ENCODE measurements at regions not wholly inside any gene's neighbourhood (a gene's known extent, or its start where the extent isn't known, plus 50 kb on each side); places are given as distances from the start of the nearest gene placed in this dataset.
"Not testable (repeated sequence)": the region's sequence is repeated elsewhere in the genome, so short reads cannot be mapped to it uniquely, and the experiment has no call there.

DNA sequence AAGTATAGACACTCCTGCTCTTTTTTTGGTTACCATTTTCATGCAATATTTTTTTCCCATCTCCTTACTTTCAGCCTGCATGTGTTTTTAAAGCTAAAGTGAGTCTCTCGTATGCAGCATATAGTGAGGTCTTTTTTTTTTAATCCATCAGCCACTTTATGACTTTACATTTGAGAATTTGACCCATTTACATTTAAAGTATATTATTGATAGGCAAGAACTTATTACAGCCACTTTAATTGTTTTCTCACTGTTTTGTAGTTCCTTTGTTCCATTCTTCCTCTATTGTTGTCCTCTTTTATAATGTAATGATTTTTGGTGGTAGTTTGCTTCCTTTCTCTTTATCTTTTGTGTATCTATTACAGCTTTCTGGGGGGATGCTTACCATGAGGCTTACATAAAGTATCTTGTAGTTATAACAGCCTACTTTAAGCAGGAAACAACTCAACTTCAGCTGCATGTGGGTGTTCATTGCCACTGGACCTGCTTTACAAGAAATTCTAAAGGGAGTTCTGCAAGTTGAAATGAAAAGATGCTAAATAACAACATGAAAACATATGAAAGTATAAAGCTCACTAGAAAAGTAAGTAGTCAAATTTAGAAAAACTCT, 71.8 kb downstream of the TNFAIP3 start:
- peaks cover 21% of the 10 kb centered on the region for H3K9me3 Mint-ChIP-seq
- H3K36me3 Mint-ChIP-seq (ENCODE audit: low read depth) = peaks cover 3% of the 10 kb centered on the region
- H3K4me3 Mint-ChIP-seq = no peak overlapping the region
- no peak overlapping the region for H3K27ac Mint-ChIP-seq
- H3K9ac ChIP-seq (ENCODE audit: extremely low read depth, low read length, poor library complexity, severe bottlenecking) = no peak overlapping the region
- no peaks in the 10 kb centered on the region for H3K4me1 Mint-ChIP-seq
- no peaks in the 10 kb centered on the region for H3K27me3 ChIP-seq (ENCODE audit: control insufficient read depth, insufficient read depth, low read length, poor library complexity, severe bottlenecking)
- H3K4me1 ChIP-seq (ENCODE audit: control insufficient read depth, insufficient read depth, low read length) = no peaks in the 10 kb centered on the region
- H3K27me3 Mint-ChIP-seq (ENCODE audit: insufficient read depth) = no peaks in the 10 kb centered on the region
- H3K9me3 ChIP-seq (ENCODE audit: control insufficient read depth, low read length) = peaks cover 19% of the 10 kb centered on the region
- H3K36me3 ChIP-seq (ENCODE audit: control insufficient read depth, insufficient read depth, low read length) = no peaks in the 10 kb centered on the region
- WGBS, 2 experiments (ENCODE audit: insufficient coverage in 1 of 2, insufficient read length in 1 of 2) = no CpG with 5 or more reads among the region's 1 CpG
- TF ChIP-seq, protein P1, sequence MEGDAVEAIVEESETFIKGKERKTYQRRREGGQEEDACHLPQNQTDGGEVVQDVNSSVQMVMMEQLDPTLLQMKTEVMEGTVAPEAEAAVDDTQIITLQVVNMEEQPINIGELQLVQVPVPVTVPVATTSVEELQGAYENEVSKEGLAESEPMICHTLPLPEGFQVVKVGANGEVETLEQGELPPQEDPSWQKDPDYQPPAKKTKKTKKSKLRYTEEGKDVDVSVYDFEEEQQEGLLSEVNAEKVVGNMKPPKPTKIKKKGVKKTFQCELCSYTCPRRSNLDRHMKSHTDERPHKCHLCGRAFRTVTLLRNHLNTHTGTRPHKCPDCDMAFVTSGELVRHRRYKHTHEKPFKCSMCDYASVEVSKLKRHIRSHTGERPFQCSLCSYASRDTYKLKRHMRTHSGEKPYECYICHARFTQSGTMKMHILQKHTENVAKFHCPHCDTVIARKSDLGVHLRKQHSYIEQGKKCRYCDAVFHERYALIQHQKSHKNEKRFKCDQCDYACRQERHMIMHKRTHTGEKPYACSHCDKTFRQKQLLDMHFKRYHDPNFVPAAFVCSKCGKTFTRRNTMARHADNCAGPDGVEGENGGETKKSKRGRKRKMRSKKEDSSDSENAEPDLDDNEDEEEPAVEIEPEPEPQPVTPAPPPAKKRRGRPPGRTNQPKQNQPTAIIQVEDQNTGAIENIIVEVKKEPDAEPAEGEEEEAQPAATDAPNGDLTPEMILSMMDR (conservative IDR thresholded peaks at IDR 0.05) = no peak
- DNase-seq = no peak
- no peak overlapping the region for H3K27ac ChIP-seq (ENCODE audit: low read depth, low read length)
- no peak overlapping the region for H3K4me3 ChIP-seq (ENCODE audit: low read length)

DNA sequence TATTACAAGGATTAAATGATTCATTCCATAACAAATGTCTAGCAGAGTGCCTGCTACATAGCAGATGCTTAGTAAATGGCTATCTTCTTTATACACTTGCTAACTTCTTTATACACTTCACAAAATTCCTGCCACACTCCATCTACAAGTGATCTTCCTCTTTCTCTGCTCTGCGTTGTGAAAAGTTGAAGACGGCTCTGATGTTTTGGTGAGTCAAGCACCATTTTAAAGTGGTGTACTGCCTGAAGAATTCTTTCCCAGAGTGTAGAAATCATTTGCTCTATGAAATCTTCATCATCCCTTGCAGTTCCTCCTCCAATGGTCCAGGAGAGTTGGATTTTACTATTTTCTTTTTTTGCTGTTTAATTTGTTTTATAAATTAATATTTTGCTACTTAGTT, 74.9 kb downstream of the TNFAIP3 start:
- Histone ChIP-seq H3K27ac (ENCODE audit: low read depth, low read length) (no peak overlapping the region), H3K9ac (ENCODE audit: extremely low read depth, low read length, poor library complexity, severe bottlenecking) (no peak overlapping the region), H3K27me3 (ENCODE audit: control insufficient read depth, insufficient read depth, low read length, poor library complexity, severe bottlenecking) (no peaks in the 10 kb centered on the region), H3K4me3 (ENCODE audit: low read length) (no peak overlapping the region), H3K4me1 (ENCODE audit: control insufficient read depth, insufficient read depth, low read length) (no peaks in the 10 kb centered on the region), H3K9me3 (ENCODE audit: control insufficient read depth, low read length) (peaks cover 7% of the 10 kb centered on the region), H3K36me3 (ENCODE audit: control insufficient read depth, insufficient read depth, low read length) (no peaks in the 10 kb centered on the region)
- Mint-ChIP-seq H3K9me3 (peaks cover 14% of the 10 kb centered on the region), H3K27me3 (ENCODE audit: insufficient read depth) (no peaks in the 10 kb centered on the region), H3K4me1 (no peaks in the 10 kb centered on the region), H3K27ac (no peak overlapping the region), H3K4me3 (no peak overlapping the region), H3K36me3 (ENCODE audit: low read depth) (no peaks in the 10 kb centered on the region)
- TF ChIP-seq, protein P1 (conservative IDR thresholded peaks at IDR 0.05) = no peak
- no peak for DNase-seq
- WGBS, 2 experiments (ENCODE audit: insufficient coverage in 1 of 2, insufficient read length in 1 of 2) = 69 to 92% methylated on average over 2 of the region's 2 CpGs

DNA sequence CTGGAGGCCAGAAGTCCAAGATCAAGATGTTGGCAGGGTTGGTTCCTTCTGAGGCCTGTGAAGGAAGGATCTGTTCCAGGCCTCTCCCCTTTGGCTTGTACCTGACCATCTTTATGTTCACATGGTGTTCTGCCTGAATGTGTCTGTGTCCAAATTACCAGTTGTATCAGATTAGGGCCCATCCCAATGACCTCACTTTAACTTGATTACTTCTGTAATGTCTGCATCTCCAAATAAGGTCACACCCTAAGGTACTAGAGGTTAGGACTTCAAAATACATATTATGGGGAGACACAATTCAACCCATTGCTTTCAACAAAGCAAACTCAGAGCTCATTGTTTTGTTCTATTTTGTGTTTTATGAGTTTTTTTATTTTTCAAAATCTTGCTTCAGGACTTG, 75.7 kb downstream of the TNFAIP3 start:
- peaks cover 11% of the 10 kb centered on the region for H3K9me3 Mint-ChIP-seq
- Histone ChIP-seq H3K4me3 (ENCODE audit: low read length) (no peak overlapping the region), H3K36me3 (ENCODE audit: control insufficient read depth, insufficient read depth, low read length) (no peaks in the 10 kb centered on the region), H3K27ac (ENCODE audit: low read depth, low read length) (no peak overlapping the region), H3K27me3 (ENCODE audit: control insufficient read depth, insufficient read depth, low read length, poor library complexity, severe bottlenecking) (no peaks in the 10 kb centered on the region), H3K9me3 (ENCODE audit: control insufficient read depth, low read length) (peaks cover 7% of the 10 kb centered on the region), H3K4me1 (ENCODE audit: control insufficient read depth, insufficient read depth, low read length) (no peaks in the 10 kb centered on the region), H3K9ac (ENCODE audit: extremely low read depth, low read length, poor library complexity, severe bottlenecking) (no peak overlapping the region)
- H3K27ac Mint-ChIP-seq = no peak overlapping the region
- H3K27me3 Mint-ChIP-seq (ENCODE audit: insufficient read depth) = no peaks in the 10 kb centered on the region
- no peaks in the 10 kb centered on the region for H3K4me1 Mint-ChIP-seq
- DNase-seq = no peak
- no peak overlapping the region for H3K4me3 Mint-ChIP-seq
- TF ChIP-seq, protein P1 (conservative IDR thresholded peaks at IDR 0.05) = no peak
- H3K36me3 Mint-ChIP-seq (ENCODE audit: low read depth) = no peaks in the 10 kb centered on the region

DNA sequence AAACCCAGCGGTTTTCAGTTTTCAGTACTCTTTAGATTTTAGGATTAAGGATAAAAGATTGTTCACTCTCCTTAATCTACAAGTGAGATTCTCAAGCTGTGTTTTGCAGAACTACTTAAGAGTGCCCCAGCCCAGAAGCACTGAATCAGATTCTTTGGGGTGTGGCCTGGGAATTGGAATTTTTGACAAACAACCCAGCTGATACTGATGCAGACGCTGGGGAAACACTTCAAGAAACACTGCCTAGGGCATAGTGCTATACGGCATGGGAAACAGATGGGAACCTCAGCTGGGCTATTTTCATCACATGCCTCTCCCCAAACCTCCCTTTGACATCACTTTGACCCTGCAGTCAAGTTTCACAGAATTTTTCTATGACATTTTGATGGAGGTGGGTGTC, 77.3 kb downstream of the TNFAIP3 start:
- not testable (repeated sequence) for H3K9ac ChIP-seq (ENCODE audit: extremely low read depth, low read length, poor library complexity, severe bottlenecking); H3K4me3 ChIP-seq (ENCODE audit: low read length); H3K27ac ChIP-seq (ENCODE audit: low read depth, low read length); H3K27ac Mint-ChIP-seq; H3K27me3 Mint-ChIP-seq (ENCODE audit: insufficient read depth); H3K36me3 Mint-ChIP-seq (ENCODE audit: low read depth); H3K4me1 Mint-ChIP-seq; H3K36me3 ChIP-seq (ENCODE audit: control insufficient read depth, insufficient read depth, low read length); H3K4me3 Mint-ChIP-seq; H3K27me3 ChIP-seq (ENCODE audit: control insufficient read depth, insufficient read depth, low read length, poor library complexity, severe bottlenecking); H3K4me1 ChIP-seq (ENCODE audit: control insufficient read depth, insufficient read depth, low read length); H3K9me3 Mint-ChIP-seq; H3K9me3 ChIP-seq (ENCODE audit: control insufficient read depth, low read length); DNase-seq
- WGBS, 2 experiments (ENCODE audit: insufficient coverage in 1 of 2, insufficient read length in 1 of 2) = 71% methylated on average over 3 of the region's 3 CpGs; no CpG with 5 or more reads in 1 of the 2 experiments
